ENCODE measurements at regions not wholly inside any gene's neighbourhood (a gene's known extent, or its start where the extent isn't known, plus 50 kb on each side); places are given as distances from the start of the nearest gene placed in this dataset.

DNA sequence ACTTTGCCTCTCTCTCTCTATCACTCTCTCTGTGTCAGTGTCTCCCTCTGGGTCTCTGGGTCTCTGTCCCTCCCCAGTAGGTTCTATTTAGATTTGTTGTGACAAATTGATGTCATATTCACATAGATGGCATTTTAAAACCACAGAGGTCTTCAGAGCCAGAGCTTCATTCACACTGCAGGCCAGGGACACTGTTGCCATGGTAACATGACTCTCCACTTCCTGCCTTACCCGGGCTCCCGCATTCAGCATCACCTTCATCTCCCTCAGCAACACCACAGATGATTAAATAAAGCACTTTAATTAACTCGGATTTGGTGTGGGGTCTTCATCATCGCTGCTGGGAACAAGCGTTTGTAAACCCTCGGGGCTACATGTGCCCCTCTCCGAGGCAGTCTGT lies 132.6 kb downstream of the ETS2 start:
- BruUV-seq (replicated peaks), result no TSS peak
- POLR2A ChIA-PET (ENCODE audit: unreplicated experiment), result no interaction called here
- H3K79me2 ChIP-seq (ENCODE audit: low read depth), result no peaks in the 10 kb centered on the region

GRCh38 chr21:38937844-38938243 lies 132.1 kb downstream of the ETS2 start:
- Histone ChIP-seq H3K36me3 (ENCODE audit: low read depth) (no peaks in the 10 kb centered on the region), H3K27me3 (ENCODE audit: insufficient read depth, low read depth) (no peaks in the 10 kb centered on the region), H3F3A (ENCODE audit: insufficient read depth, low read depth) (no peaks in the 10 kb centered on the region), H3K4me3 (no peak overlapping the region), H3K79me2 (ENCODE audit: low read depth) (no peaks in the 10 kb centered on the region), H3K4me1 (replicated peaks; ENCODE audit: insufficient read depth) (no peaks in the 10 kb centered on the region), H2AFZ (no peak overlapping the region), H3K4me2 (no peak overlapping the region), H3K9me3 (ENCODE audit: insufficient read depth, low read depth) (no peaks in the 10 kb centered on the region), H4K20me1 (ENCODE audit: insufficient read depth) (no peaks in the 10 kb centered on the region), H3K9me2 (ENCODE audit: insufficient read depth) (no peaks in the 10 kb centered on the region), H3K27ac (no peak overlapping the region)
- CTCF ChIA-PET, result no interaction called here
- DNase-seq, result no peak
- POLR2A ChIA-PET (ENCODE audit: unreplicated experiment), result no interaction called here
- BruUV-seq (replicated peaks), result no TSS peak
- TF ChIP-seq CTCF (conservative IDR thresholded peaks at IDR 0.05), result no peak
- TF ChIP-seq EZH2 (IDR thresholded peaks at IDR 0.05; ENCODE audit: low read depth), result no peak
- intact Hi-C loops (cut with micrococcal nuclease; ENCODE audit: unreplicated experiment), result no loop called here

More for the DNA sequence above, 132.6 kb downstream of the ETS2 start:
- H3K9me3 ChIP-seq (ENCODE audit: insufficient read depth, low read depth), result no peaks in the 10 kb centered on the region
- TF ChIP-seq EZH2 (IDR thresholded peaks at IDR 0.05; ENCODE audit: low read depth), result no peak
- H3K4me2 ChIP-seq, result no peak overlapping the region
- no peak overlapping the region for H2AFZ ChIP-seq
- no peaks in the 10 kb centered on the region for H4K20me1 ChIP-seq (ENCODE audit: insufficient read depth)
- CTCF ChIA-PET, result no interaction called here
- no peaks in the 10 kb centered on the region for H3K36me3 ChIP-seq (ENCODE audit: low read depth)
- no peaks in the 10 kb centered on the region for H3F3A ChIP-seq (ENCODE audit: insufficient read depth, low read depth)
- no peaks in the 10 kb centered on the region for H3K9me2 ChIP-seq (ENCODE audit: insufficient read depth)
- no peak for DNase-seq
- H3K27ac ChIP-seq, result no peak overlapping the region
- intact Hi-C loops (cut with micrococcal nuclease; ENCODE audit: unreplicated experiment), result no loop called here
- no peaks in the 10 kb centered on the region for H3K27me3 ChIP-seq (ENCODE audit: insufficient read depth, low read depth)
- H3K4me3 ChIP-seq, result no peak overlapping the region
- no peaks in the 10 kb centered on the region for H3K4me1 ChIP-seq (replicated peaks; ENCODE audit: insufficient read depth)

GRCh38 chr21:38937286-38937790 lies 131.6 kb downstream of the ETS2 start:
- Histone ChIP-seq H3K9me3 (ENCODE audit: insufficient read depth, low read depth) (no peaks in the 10 kb centered on the region), H3K4me3 (no peak overlapping the region), H3K4me1 (replicated peaks; ENCODE audit: insufficient read depth) (no peaks in the 10 kb centered on the region), H2AFZ (no peak overlapping the region), H3F3A (ENCODE audit: insufficient read depth, low read depth) (no peaks in the 10 kb centered on the region), H3K27ac (no peak overlapping the region), H3K27me3 (ENCODE audit: insufficient read depth, low read depth) (no peaks in the 10 kb centered on the region), H3K9me2 (ENCODE audit: insufficient read depth) (no peaks in the 10 kb centered on the region), H3K4me2 (no peak overlapping the region), H3K36me3 (ENCODE audit: low read depth) (no peaks in the 10 kb centered on the region), H4K20me1 (ENCODE audit: insufficient read depth) (no peaks in the 10 kb centered on the region), H3K79me2 (ENCODE audit: low read depth) (no peaks in the 10 kb centered on the region)
- ChIA-PET POLR2A (ENCODE audit: unreplicated experiment) (interaction anchor here (0.6 kb wide), 1 partner anchor 28 kb away, joined by 3 read pairs; no protein-coding TSS in a partner anchor), CTCF (no interaction called here)
- DNase-seq, result no peak
- BruUV-seq (replicated peaks), result no TSS peak
- TF ChIP-seq EZH2 (IDR thresholded peaks at IDR 0.05; ENCODE audit: low read depth), result no peak
- no peak for TF ChIP-seq CTCF (conservative IDR thresholded peaks at IDR 0.05)
- intact Hi-C loops (cut with micrococcal nuclease; ENCODE audit: unreplicated experiment), result no loop called here

DNA sequence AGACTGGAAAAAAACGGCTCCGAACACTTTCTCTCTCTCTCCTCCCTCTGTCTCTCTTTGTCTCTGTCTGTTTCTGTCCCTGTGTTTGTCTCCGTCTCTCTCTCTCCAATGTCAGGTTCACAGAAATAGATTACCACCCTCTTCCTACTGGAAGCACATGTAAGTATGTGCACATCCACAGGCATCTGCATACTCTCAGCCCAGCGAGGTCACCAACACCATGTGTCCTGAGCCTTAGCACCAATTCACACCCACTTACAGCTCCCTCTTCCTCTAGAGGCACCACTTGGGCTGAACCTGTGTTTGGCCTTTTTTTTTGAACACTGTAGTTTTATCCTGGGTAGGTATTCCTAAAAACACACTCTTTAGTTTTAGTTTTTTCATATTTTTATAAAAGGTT lies 130.5 kb downstream of the ETS2 start:
- Histone ChIP-seq H3K4me2 (no peak overlapping the region), H3K79me2 (ENCODE audit: low read depth) (no peaks in the 10 kb centered on the region), H3K27me3 (ENCODE audit: insufficient read depth, low read depth) (no peaks in the 10 kb centered on the region), H3K9me2 (ENCODE audit: insufficient read depth) (no peaks in the 10 kb centered on the region), H2AFZ (no peak overlapping the region), H3K4me3 (no peak overlapping the region), H3F3A (ENCODE audit: insufficient read depth, low read depth) (no peaks in the 10 kb centered on the region), H4K20me1 (ENCODE audit: insufficient read depth) (no peaks in the 10 kb centered on the region), H3K9me3 (ENCODE audit: insufficient read depth, low read depth) (no peaks in the 10 kb centered on the region), H3K4me1 (replicated peaks; ENCODE audit: insufficient read depth) (peaks cover under 1% of the 10 kb centered on the region; the same call in 1 of the 2 replicates), H3K27ac (no peak overlapping the region), H3K36me3 (ENCODE audit: low read depth) (no peaks in the 10 kb centered on the region)
- ChIA-PET POLR2A (ENCODE audit: unreplicated experiment) (no interaction called here), CTCF (no interaction called here)
- no TSS peak for BruUV-seq (replicated peaks)
- intact Hi-C loops (cut with micrococcal nuclease; ENCODE audit: unreplicated experiment), result no loop called here
- no peak for DNase-seq
- TF ChIP-seq EZH2 (IDR thresholded peaks at IDR 0.05; ENCODE audit: low read depth), result no peak
- TF ChIP-seq CTCF (conservative IDR thresholded peaks at IDR 0.05), result no peak

Data from PC-9 (cell line).